Testis (tissue), 2 donors: ENCODE measurements at regions not wholly inside any gene's neighbourhood (a gene's known extent, or its start where the extent isn't known, plus 50 kb on each side); places are given as distances from the start of the nearest gene placed in this dataset.

Experiments used
- DNase-seq: peaks from one replicate; pipeline ENCODE4 v3.0.0-alpha.2; 2019
- H3K27ac ChIP-seq, 2 donors: fragments of 200-600 bp; sonication (generic); one replicate each; pipeline ENCODE4 v1.5.1; 2019
- H3K27me3 ChIP-seq: fragments of 200-600 bp; sonication (generic); one replicate; pipeline ENCODE4 v1.5.1; 2019
- H3K36me3 ChIP-seq: fragments of 200-600 bp; sonication (generic); one replicate; pipeline ENCODE4 v1.5.1; 2017; ENCODE audit warnings: low read depth; ENCODE audit errors: missing control alignments
- H3K4me1 ChIP-seq: fragments of 200-600 bp; sonication (generic); one replicate; pipeline ENCODE4 v1.5.1; 2019
- H3K4me3 ChIP-seq, 2 donors: fragments of 200-600 bp; sonication (generic); one replicate each; pipeline ENCODE4 v1.5.1; 2017 to 2019
- H3K9me3 ChIP-seq: fragments of 200-600 bp; sonication (generic); one replicate; pipeline ENCODE4 v1.5.1; 2017
- CTCF ChIP-seq, 3 experiments: fragments of 450-650 bp in 2 of 3; fragments of 200-600 bp in 1 of 3; sonication (generic) in 1 of 3; IDR thresholded peaks; one replicate each; pipeline ENCODE4 v1.5.1; 2016 to 2019; ENCODE audit warnings: antibody characterized with exemption in 3 of 3, mild to moderate bottlenecking in 2 of 3, moderate library complexity in 1 of 3
- POLR2A ChIP-seq: fragments of 450-650 bp; IDR thresholded peaks from one replicate; pipeline ENCODE4 v1.6.1; 2017; ENCODE audit warnings: antibody characterized with exemption, mild to moderate bottlenecking, moderate library complexity
- WGBS, 2 donors: methylation state at CpG; one replicate each; pipeline ENCODE4 v1.1.5; 2018; 5-methylcytosine and 5-hydroxymethylcytosine counted together
- intact Hi-C: fragments of 100-400 bp; cut with DNase I; formaldehyde crosslinking; loops from one replicate; pipeline ENCODE4 v1.15.1; 2023; ENCODE audit warnings: low total_unique reads

DNA sequence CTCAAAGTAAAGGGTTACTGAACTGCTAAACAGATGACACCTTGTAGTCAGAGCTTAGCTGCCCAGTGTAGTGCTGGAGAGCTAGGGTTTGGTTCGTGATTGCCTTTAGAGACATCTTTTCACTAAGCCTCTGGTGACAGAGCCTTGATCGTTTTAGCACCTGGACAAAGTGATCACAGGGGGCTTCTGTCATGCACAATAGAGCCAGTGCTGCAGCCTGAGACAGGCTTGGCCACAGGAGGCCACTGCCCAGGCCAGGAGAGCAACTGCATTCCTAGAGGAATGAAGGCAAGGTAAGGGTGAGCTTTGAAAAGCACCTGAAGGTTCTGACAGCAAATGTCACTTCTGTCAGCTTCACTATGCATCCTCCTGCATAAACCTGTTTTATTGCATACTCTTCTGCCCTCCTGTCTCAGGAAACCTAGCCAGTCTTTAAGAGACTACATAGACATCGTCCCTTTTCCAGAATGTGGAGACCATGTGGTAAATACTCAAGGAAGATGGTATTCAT, 122.9 kb downstream of the NPY start:
- intact Hi-C loops = no loop called here
- Histone ChIP-seq H3K36me3 (no peaks in the 10 kb centered on the region), H3K9me3 (no peaks in the 10 kb centered on the region), H3K4me1 (no peaks in the 10 kb centered on the region), H3K27ac (no peak overlapping the region), H3K27me3 (no peaks in the 10 kb centered on the region), H3K4me3 (no peak overlapping the region)
- no peak for DNase-seq
- TF ChIP-seq POLR2A (no peak), CTCF (IDR thresholded peaks at IDR 0.05) (no peak)
- 77 to 81% methylated on average over 3 of the region's 3 CpGs for WGBS, 2 donors

DNA sequence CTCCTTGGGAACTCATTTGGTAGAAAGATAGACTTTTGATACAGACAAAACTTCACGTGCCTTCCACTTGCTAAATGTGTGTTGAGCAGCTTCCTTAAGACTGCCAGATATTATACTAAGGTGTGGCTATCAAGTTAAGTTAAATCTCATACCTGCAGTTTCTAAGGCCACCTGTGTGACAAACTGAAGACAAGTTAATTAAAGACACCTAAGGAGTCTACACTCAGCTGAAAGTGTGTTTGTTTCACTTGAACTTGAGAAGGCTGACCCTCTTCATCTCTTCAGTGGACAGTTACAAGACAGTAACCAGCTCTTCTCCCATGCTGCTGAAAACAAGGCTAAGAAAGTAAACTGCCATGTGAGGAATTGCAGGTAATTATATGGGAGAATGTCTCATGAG, 124.0 kb downstream of the NPY start:
- intact Hi-C loops = no loop called here

GRCh38 chr7:24408798-24409430, 124.9 kb downstream of the NPY start:
- Histone ChIP-seq H3K4me3 (no peak overlapping the region), H3K27ac (no peak overlapping the region), H3K27me3 (no peaks in the 10 kb centered on the region), H3K4me1 (no peaks in the 10 kb centered on the region), H3K9me3 (no peaks in the 10 kb centered on the region), H3K36me3 (no peaks in the 10 kb centered on the region)
- DNase-seq = no peak
- 84 to 88% methylated on average over 9 of the region's 9 CpGs for WGBS, 2 donors
- no peak for TF ChIP-seq CTCF (IDR thresholded peaks at IDR 0.05)
- TF ChIP-seq POLR2A = no peak
- intact Hi-C loops = no loop called here

More for the DNA sequence above, 124.0 kb downstream of the NPY start:
- Histone ChIP-seq H3K4me1 (no peaks in the 10 kb centered on the region), H3K27ac (no peak overlapping the region), H3K27me3 (no peaks in the 10 kb centered on the region), H3K36me3 (no peaks in the 10 kb centered on the region), H3K9me3 (no peaks in the 10 kb centered on the region), H3K4me3 (no peak overlapping the region)
- DNase-seq = no peak
- WGBS, 2 donors = 85% methylated on average over 1 of the region's 1 CpG
- no peak for TF ChIP-seq CTCF (IDR thresholded peaks at IDR 0.05)
- no peak for TF ChIP-seq POLR2A

DNA sequence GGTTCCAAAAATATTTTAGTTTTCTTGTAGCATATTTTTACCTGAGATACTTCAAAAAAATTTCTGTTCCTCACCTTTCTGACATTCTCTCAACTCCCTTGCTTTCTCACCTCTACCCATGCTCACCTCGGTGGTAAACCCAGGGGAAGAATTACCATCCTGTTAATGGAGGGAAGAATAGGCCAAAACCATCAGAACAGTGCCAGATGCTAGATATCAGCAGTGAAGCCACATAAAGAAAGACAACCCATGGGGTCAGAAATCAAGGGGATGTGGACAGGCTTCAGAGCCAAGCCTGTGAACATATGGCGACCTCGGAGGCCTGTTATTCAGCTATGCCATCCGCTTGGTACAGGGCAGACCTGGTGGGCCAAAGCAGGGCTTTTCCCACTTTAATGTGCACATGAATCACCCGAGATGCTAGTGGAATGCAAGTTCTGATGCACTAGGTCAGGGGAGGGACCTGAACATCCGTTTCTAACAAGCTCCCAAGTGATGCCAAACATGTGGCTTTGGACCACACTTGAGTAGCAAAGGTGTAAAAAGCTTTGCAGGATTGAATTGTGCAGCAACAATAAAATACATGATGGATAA, 125.5 kb downstream of the NPY start:
- TF ChIP-seq CTCF (IDR thresholded peaks at IDR 0.05) (no peak), POLR2A (no peak)
- intact Hi-C loops = no loop called here

DNA sequence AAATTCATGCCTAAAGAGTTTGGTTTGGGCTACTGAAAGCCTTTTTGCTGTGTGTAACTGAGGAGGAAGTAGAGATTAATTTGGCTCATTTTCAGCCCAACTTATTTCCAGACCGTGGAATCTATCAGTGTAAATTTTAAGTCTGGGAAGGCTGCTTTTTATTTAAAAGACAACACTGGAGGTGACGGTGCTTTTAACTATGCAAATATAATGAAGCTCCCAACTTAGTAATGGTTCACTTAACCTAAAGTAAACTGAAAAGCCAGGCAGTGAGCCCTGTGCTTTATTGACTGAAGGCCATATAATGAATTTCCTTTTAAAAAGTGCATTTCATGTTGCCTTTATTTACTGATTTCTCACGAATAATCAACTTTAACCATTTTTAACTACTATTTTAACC, 127.2 kb downstream of the NPY start:
- no peaks in the 10 kb centered on the region for H3K36me3 ChIP-seq
- no peaks in the 10 kb centered on the region for H3K27me3 ChIP-seq
- no peak overlapping the region for H3K4me3 ChIP-seq
- intact Hi-C loops = no loop called here
- DNase-seq = no peak
- H3K27ac ChIP-seq = no peak overlapping the region
- no peaks in the 10 kb centered on the region for H3K9me3 ChIP-seq
- TF ChIP-seq POLR2A (no peak), CTCF (IDR thresholded peaks at IDR 0.05) (no peak)
- no peaks in the 10 kb centered on the region for H3K4me1 ChIP-seq
- 86 to 89% methylated on average over 3 of the region's 3 CpGs for WGBS, 2 donors

More for the DNA sequence above, 125.5 kb downstream of the NPY start:
- Histone ChIP-seq H3K4me1 (no peaks in the 10 kb centered on the region), H3K36me3 (no peaks in the 10 kb centered on the region), H3K4me3 (no peak overlapping the region), H3K27ac (no peak overlapping the region), H3K9me3 (no peaks in the 10 kb centered on the region), H3K27me3 (no peaks in the 10 kb centered on the region)
- 78 to 80% methylated on average over 6 of the region's 6 CpGs for WGBS, 2 donors
- no peak for DNase-seq
